GM19395 (cell line): ENCODE measurements at regions not wholly inside any gene's neighbourhood (a gene's known extent, or its start where the extent isn't known, plus 50 kb on each side); places are given as distances from the start of the nearest gene placed in this dataset.

Source experiments
- ATAC-seq: cut with Tn5 transposase; IDR thresholded peaks from one replicate; pipeline ENCODE4 v1.9.1; 2021; ENCODE audit warnings: mild to moderate bottlenecking, moderate library complexity; ENCODE audit not compliant: unreplicated experiment

GRCh38 chr1:5640845-5641244, 351.4 kb downstream of the NPHP4 start:
- no peak for ATAC-seq

GRCh38 chr1:5639106-5639722, 353.0 kb downstream of the NPHP4 start:
- ATAC-seq, result no peak

- ATAC-seq, result no peak
Observed at GRCh38 chr1:5638582-5638981, 353.6 kb downstream of the NPHP4 start.

GRCh38 chr1:5637171-5637570, 355.1 kb downstream of the NPHP4 start:
- no peak for ATAC-seq

- no peak for ATAC-seq
Observed at GRCh38 chr1:5634893-5635292, 357.3 kb downstream of the NPHP4 start.

- no peak for ATAC-seq
Observed at GRCh38 chr1:5632814-5633213, 359.4 kb downstream of the NPHP4 start.

GRCh38 chr1:5632224-5632623, 360.0 kb downstream of the NPHP4 start:
- no peak for ATAC-seq

GRCh38 chr1:5628416-5628815, 363.8 kb downstream of the NPHP4 start:
- no peak for ATAC-seq

- no peak for ATAC-seq
Observed at GRCh38 chr1:5623399-5623798, 368.8 kb downstream of the NPHP4 start.

- ATAC-seq, result no peak
Observed at GRCh38 chr1:5622412-5622811, 369.8 kb downstream of the NPHP4 start.

GRCh38 chr1:5621692-5622091, 370.5 kb downstream of the NPHP4 start:
- no peak for ATAC-seq

- no peak for ATAC-seq
Observed at GRCh38 chr1:5620997-5621396, 371.2 kb downstream of the NPHP4 start.

GRCh38 chr1:5620418-5620817, 371.8 kb downstream of the NPHP4 start:
- ATAC-seq, result no peak

GRCh38 chr1:5619469-5619868, 372.8 kb downstream of the NPHP4 start:
- no peak for ATAC-seq

- ATAC-seq, result no peak
Observed at GRCh38 chr1:5617546-5617945, 374.7 kb downstream of the NPHP4 start.

- ATAC-seq, result no peak
Observed at GRCh38 chr1:5617179-5617520, 375.1 kb downstream of the NPHP4 start.

GRCh38 chr1:5616366-5617178, 375.7 kb downstream of the NPHP4 start:
- no peak for ATAC-seq

- ATAC-seq, result no peak
Observed at GRCh38 chr1:5615076-5615475, 377.1 kb downstream of the NPHP4 start.

GRCh38 chr1:5613900-5614299, 378.3 kb downstream of the NPHP4 start:
- ATAC-seq, result no peak

- ATAC-seq, result no peak
Observed at GRCh38 chr1:5611851-5612250, 380.4 kb downstream of the NPHP4 start.

GRCh38 chr1:5611431-5611830, 380.8 kb downstream of the NPHP4 start:
- ATAC-seq, result no peak

- no peak for ATAC-seq
Observed at GRCh38 chr1:5610432-5610831, 381.8 kb downstream of the NPHP4 start.
